ENCODE measurements at regions not wholly inside any gene's neighbourhood (a gene's known extent, or its start where the extent isn't known, plus 50 kb on each side); places are given as distances from the start of the nearest gene placed in this dataset.

DNA sequence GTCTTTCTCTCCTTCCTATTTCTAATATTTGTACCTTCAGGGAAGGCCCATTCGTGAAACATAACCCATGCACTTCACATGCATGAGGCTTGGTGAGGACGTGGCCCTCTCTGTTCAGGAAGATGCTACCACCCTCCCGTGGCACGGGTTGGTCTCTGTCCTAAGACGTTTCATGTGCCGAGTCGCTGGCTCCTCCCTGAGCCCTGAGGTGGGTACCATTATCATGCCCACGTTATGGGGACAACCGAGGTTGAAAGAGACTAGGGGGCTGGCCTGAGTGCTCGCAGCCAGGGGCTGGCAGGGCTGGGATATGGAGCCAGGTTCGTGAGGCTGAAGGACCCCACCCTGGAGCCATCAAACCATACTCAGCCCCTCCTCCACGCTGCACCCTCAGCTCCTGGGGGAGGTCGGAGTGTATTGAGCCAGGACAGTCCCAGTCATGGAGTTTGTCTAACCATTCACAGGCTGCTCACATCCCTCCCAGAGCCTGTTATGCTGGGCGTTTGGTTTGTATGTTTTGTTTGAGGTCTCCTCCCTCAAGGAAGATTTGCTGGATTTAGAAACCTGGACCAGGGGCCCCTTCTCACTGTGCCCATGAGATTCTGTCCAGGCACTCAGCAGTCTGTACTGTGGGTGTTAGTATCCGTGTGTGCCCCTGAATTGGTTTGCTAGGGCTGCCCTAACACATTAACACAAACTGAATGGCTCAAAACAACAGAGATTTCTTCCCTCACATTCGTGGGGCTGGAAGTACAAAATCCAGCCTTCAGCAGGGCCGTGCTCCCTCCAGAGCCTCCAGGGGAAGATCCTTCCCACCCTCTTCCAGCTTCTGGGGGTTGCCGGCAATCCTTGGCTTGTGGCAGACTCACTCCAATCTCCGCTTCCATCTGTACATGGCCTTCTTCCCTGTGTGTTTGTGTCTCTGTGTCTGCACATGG is 88.3 kb downstream of the ANKRD60 start:
- DNase-seq (ENCODE audit: low spot score) = peak; percentile 29

DNA sequence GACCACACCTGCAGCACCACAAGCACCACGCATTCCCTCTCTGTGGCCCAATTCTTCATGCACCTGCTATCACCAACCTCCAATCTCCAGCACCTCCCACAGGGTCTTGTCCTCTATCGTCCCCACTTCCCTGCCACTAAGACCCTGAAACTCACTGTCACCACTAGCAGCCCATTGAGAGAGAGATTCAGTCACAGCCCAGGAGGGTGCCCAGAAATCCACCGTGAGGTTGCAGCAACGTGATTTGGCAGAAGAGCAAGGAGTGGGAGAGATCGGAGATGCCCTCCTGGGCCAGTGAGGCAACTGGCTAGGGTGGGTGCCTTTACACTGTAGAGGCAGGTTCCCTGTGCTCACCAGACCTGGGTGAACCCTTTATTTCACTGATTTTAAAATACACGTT is 90.1 kb downstream of the ANKRD60 start:
- no peak for DNase-seq (ENCODE audit: low spot score)

DNA sequence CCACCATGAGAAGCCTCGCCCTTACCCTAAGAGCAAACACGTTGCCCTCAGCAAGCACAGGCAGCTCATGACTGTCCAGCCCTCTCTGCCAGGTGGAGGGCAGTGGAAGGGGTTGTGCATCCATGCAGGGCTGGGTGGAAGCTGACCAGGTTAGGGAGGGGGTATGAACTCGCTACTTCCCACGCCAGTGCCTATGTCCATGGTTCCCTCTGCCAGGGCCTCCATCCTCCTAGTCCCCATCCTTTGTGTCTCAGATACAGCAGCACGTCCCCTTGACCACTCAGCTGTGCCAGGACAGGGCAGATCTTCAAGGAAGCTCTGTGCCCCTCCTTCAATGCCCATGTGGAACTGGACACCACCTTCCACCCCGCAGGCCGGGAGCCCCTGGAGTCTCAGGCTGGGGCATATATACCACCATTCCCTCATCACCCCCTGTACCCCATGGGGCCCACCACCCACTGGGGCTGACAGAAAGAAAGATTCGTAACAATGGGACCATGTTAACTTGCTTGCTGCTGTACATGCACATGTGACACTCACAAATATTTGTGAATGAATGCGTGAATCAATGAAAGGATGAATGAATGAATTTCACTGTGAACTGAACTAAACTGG is 90.7 kb downstream of the ANKRD60 start:
- peak; percentile 33 for DNase-seq (ENCODE audit: low spot score)

DNA sequence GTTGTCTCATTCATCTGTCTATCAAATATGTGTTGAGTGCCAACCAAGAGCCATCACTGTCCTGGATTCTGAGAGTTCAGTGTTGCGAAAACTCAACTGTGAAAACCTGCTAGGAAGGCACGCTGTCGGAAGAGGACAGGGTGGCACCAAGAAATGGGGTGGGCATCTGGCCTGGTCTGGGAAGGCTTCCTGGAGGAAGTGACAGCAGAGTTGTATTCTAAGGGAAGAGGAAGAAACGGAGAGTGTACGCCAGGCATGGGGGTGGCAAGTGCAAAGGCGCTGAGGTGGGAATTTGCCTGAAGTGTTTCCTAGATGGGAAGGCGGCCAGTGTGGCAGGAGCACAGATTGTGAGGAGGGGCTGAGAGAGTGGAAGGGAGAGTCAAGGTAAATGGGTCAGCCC is 91.2 kb downstream of the ANKRD60 start:
- peak; percentile 34 for DNase-seq (ENCODE audit: low spot score)

DNA sequence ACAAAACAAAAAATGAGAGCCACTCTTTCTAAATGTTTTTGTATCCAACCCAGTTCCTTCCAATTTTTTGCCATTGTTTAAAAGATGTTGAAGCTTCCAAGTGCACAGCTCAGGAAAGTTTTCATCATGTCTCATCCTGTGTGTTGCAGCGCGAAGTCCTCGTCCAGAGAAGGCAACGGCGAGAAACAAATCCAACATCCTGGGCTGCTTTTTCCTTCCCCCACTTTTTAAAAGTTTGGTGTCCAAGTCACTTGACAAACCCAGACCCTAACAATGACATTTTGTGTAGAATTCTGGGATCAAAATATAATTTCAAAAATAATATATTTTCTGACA is 92.3 kb downstream of the ANKRD60 start:
- no peak for DNase-seq (ENCODE audit: low spot score)

DNA sequence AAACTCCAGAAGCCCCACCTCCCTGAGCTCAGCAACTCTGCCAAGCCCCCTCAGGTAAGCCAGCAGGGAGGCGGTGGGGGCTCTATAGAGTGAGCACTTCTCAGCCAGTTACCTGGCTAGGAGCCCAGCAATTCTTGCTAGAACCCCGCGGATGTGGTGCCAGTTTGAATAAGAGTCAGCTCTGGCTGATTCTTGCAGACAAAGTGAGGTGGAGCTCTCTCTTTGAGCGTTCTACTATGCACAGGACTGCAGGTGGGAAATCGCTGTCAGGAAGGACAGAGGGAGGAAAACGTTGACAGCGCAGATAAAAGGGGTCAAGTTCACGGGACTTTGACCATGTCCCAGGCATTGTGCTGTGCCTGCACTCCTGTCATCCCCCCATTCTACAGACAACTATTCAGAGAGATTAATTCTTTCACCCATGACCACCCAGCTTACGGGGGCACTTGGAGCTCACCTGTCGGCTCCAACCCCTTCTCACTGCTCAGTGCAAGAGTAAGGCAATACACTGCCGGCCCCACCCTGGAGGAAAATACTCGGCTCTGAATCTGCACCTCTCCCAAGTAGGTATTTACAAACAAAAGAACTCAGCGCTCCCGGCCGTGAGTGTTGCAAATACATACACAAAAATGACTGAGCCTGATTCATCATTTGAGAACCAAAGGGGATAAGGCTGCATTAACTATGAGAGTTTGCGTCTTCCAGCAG is 92.9 kb downstream of the ANKRD60 start:
- peak; percentile 46 for DNase-seq (ENCODE audit: low spot score)

DNA sequence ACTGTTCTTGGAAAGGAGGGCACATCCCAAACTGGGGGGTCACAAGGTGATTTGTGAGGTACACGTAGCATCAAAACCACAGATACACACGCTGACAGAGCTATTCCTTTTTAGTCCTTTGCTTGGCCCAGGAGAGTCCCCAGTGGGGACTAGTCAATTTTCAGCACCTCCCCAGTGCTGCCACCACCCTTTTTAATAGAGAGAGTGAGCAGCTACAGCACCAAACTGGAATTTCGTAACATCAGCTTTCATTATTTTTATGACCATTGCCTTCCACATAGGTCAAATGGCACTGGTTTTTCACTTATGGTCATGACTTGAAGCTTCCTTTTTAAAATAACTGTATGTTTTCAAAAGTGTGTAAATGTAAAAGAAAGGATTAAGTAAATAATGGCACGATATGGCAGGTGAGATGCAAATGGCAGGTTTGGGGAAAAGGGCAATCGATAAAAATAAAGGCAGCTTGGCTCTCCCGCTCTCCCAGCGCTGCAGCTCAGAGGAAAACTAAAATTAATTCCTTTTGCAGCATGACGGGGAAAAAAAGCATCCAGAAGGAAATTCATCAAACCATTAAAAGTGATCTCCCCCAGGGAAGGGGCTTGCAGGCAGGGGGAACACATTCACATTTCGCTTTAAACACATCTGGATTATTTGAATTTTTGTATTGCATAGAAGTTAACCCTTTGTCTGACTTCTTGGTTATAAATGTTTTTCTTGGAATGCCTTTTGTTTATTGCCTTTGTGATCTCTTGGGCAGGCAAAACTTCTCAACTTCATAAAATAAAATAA is 95.2 kb downstream of the ANKRD60 start:
- peak; percentile 34 for DNase-seq (ENCODE audit: low spot score)

DNA sequence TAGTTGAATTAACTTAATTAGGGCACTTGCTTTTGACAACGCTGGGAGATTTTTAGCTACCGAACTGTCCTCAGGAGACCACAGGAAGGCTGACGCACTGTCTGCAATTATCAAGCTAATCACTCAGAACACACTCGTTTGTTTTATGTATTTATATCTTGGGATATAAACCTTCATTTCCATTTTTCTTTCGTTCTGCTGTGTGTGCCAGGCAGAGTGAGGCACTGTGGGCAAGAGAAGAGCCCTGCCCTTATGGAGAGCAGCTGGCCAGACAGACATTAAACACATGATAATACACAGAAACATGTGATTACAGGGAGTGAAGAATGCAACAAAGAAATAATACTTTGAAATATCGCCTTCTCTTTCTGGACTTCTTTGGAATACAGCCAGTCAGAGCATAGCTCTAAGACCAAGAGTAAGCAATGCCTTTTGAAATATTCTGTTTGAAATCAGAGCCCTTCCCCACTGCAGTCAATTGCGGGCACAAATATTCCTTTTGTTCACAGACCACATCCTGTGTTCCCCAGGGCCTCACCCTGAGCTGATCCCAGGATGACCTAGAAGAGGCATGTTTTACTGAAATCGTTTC is 96.8 kb downstream of the ANKRD60 start:
- DNase-seq (ENCODE audit: low spot score) = peak; percentile 43

DNA sequence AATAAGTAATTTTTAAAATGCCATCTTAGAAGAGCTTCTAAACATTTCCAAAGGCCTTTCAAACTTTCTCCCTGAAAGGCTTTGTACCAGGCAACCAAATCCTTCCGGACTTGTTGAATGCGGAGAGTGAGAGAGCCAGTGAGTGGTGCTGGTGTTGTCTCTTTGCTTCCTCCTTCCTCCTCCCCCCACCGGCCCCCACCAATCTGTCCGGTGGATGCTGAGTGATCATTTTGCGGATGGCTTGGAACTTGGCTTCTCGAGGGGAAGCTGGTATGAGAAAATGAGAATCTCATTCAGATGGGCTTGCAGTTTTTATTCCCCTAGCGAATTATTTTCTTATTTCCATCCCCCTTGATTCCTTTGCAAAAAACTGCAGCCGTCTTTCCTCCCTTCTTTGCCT is 97.3 kb downstream of the ANKRD60 start:
- DNase-seq (ENCODE audit: low spot score) = peak; percentile 47

DNA sequence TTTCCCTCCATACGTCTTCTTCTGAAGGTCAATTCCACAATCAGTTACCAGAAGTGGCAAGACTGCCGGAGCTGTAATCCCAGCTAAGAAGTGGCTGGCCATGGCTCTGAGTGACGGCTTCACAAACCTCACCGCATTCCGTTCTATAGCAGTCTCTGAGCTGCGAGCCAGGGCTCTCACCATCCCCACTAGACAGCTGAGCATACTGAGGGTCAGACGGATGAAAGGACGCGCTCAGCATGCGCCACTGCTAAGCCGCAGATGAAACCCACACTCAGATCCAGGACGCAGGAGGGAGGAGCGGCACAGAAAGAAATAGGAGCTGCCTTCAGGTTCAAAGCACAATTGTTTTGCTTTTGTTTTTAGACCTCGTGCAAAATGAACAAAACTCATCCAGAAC is 97.9 kb downstream of the ANKRD60 start:
- peak; percentile 28 for DNase-seq (ENCODE audit: low spot score)

DNA sequence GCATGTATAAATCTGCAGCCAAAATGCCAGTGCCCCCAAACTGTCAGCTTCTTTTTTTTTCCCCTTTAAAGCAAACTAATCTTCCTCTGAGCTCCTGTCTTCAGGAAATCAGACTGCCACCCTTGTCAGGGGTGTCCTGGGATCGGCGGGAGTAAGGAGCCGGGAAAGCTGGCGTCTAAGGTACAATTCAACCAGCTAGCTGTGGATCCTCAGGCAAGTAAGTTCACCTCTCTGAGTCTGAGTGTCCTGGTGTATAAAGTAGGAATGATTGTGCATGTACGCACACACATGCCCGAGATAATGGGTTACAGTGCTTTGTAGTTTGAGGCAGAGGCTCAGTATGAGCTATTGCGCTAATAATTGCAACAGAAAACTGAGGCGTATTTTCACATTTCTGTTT is 98.3 kb downstream of the ANKRD60 start:
- peak; percentile 17 for DNase-seq (ENCODE audit: low spot score)

DNA sequence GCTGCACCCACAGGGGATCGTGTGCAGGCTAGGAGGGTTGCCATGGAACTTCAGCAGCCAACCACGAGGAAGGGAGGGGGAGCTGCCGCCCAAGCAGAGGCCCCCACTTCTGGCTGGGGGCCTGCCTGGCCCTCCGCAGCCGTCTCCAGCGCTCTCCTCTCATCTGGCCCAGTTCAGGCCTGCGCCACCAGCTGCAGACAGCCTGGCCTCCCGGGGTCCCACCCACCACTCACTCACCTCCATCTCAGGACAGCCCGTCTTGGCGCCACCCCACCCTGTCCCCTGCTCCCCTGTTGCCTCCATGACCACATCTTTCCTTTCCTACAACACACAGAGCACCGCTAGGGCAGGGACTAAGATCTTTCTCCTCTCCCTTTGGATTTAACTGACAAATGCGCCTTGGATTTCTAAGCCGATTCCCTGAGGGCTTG is 98.7 kb downstream of the ANKRD60 start:
- no peak for DNase-seq (ENCODE audit: low spot score)

DNA sequence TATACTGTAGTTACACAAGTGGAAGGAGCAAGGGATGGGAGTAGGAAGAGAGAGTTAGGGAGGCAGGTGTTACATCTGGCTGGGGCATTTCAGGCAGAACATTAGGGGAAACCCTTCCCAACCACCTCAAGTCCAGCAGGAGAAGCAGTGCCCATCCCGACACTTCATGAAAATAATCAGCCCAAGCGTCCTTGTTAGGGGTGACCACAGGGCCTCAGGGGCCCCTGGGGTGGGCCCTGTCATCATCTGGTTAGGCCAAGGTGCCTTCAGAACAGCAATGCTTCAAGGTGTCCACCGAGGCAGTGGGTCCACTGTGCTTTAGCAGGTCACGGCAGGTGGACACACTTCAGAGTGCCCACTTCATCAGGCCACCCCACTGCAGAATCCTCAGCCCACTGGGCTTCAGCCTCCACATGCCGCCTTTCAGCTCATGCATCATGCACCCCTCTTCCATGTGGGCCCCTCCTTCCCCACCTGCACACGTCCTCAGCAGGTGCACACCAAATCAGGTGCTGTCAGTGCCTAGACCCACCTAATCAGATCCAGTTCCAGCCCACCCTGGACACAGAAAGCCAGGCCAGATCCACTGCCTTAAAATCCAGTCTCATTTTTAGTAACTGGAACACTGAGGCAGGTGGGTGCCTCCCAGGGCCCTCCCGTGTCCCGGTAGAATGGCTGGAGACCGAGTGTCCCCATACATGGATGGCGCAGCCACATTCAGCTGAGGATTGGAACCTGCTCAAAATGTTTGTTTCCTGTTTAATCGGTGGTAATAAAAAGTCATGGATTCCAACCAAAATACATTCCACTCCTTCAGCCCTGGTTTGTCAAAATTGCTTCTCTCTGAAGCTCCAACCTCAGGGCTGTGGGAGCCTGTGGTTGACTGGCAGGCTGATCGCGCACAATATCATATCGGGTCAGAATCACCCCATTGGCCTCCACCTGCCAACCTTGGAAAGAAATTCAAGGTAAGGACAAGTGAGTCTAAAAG is 99.5 kb downstream of the ANKRD60 start:
- DNase-seq (ENCODE audit: low spot score) = no peak

DNA sequence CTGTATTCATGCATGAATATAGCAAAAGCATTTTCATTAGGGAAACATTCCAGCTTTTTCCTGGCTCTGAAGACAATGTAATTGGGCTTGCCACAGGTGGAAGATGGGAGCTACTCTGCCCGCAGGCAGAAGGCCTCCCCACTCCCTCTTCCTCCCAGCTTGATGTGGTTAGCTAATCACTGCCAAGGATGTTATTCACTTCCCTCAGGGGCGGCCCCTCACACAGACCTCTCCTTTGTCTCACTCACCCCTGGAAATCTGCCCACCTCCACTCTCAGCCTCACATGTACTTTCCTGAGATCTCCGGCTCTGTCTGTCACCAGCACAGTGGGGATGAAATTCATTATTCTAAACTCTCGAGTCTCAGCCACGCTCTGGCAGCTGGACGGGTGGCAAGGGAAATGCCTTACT is 100.7 kb downstream of the ANKRD60 start:
- no peak for DNase-seq (ENCODE audit: low spot score)

DNA sequence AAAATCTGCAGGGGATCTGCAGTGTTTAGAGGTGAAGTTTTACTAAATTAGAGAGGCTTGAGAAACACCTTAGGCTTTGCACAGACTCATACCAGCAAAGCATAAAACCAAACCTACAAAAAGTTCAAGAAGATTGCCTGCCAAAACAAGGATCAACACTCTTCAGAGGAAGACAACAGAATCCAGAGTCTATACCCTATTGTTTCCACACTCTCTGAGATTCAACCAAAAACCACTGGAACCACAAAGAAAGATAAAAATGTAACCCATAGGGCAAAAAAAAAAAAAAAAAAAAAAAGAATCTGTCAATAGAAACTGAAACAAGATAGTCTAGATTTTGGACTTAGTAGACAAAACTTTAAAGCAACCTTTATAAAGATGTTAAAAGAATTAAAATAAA is 102.7 kb downstream of the ANKRD60 start:
- DNase-seq (ENCODE audit: low spot score) = no peak

DNA sequence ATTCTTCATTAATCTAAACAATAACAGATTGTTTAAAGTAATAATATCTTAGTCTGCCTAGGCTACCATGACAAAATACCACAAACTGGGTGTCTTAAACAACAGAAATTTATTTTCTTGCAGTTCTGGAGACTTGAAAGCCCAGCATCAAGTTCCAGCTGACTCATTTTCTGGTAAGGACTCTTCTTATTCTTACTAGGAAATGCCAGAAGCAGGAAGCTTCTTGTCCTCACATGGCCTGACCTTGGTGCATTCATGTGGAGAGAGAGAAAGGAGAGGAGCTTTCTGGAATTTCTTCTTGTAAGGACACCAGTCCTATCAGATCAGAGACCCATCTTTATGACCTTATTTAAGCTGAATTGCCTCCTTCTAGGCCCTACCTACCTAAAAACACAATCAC is 110.5 kb downstream of the ANKRD60 start:
- DNase-seq (ENCODE audit: low spot score) = no peak

DNA sequence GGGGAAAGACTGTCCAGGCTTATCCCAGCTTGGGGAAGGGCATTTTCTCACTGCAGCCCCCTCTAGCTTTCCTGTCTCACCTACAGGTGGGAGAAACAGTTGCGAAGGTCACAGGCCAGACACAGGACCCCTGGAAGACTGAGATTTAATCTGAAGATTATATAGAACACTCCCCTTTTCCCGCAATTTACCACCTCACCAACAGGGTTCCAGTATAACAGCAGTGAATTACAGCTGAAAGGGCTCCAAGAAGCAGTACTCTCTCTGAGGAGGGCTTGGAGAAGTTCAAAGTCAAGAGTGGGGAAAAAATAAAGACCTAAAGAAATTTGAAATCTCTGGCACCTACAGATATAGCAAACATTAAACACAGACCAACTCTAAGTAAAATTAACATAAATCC is 111.9 kb downstream of the ANKRD60 start:
- DNase-seq (ENCODE audit: low spot score) = no peak

DNA sequence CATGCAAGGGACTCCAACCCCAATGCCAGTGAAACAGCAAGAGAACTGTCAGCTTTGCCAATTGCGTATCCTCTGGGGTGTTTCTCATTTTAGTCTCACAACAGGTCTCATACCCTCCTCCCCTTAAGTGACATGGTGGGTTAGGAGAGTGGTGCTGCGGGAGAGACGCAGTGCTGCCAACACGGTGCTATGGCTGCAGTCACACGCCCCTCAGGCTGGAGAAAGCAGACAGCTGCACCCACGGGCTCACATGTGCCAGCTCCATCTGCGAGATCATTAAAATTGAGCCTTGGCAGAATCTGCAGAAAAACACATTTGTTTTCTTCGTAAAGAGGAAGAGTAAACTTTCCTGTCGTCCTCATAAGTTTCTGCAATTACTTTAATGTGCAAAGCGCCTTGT is 114.7 kb downstream of the ANKRD60 start:
- DNase-seq (ENCODE audit: low spot score) = no peak

DNA sequence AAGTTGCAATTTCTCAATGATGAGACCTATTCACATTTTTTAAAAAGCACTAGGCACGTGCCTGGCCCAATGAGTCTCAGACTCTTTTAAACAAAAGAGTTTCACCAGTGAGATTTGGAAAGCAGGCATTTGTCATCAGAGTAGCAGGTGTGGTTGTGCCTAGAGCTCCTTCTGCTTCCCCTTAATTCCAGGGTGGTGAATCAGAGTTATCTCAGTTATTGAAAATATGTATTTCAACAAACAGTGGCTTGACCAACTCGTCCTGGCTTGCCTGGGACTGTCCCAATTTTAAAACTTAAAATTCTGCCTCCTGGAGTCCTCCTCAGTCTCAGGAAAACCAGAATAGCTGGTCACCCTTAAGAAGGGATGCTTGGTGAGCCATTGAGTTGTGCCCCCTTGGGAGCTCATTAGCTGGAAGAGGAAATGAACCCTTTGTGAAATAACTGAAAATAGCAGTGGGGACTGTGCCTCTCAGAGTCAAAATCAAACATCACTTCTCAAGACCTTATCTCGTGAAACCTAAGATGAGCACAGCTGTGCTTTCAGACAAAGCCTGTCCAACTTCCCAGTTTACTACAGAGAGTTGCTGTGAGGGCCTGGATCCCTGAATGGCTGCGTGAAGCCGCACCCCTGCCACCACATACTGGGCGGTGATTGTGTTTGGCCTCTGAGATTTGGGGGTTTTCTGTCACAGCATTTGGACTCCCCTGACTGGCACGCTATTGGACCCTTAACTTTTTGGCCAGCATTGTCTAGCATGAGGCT is 116.3 kb downstream of the ANKRD60 start:
- DNase-seq (ENCODE audit: low spot score) = peak; percentile 62

Measured in ureter (tissue), 1 donor.